ENCODE measurements at regions not wholly inside any gene's neighbourhood (a gene's known extent, or its start where the extent isn't known, plus 50 kb on each side); places are given as distances from the start of the nearest gene placed in this dataset.

GRCh38 chr5:145466533-145466932 is 368.6 kb downstream of the PRELID2 start:
- intact Hi-C loops (cut with micrococcal nuclease): no loop called here
- no peak for TF ChIP-seq CTCF (IDR thresholded peaks at IDR 0.05; ENCODE audit: borderline replicate concordance)
- no peak for DNase-seq
- Histone ChIP-seq H3K4me1 (peaks cover 9% of the 10 kb centered on the region), H3K9me3 (replicated peaks) (no peaks in the 10 kb centered on the region), H3K4me3 (no peak overlapping the region), H3K27ac (replicated peaks) (no peak overlapping the region), H3K36me3 (no peaks in the 10 kb centered on the region), H3K27me3 (ENCODE audit: low read depth) (no peaks in the 10 kb centered on the region)

- H3K9me3 ChIP-seq (replicated peaks): no peaks in the 10 kb centered on the region
- H3K4me1 ChIP-seq: peaks cover 9% of the 10 kb centered on the region
- TF ChIP-seq CTCF (IDR thresholded peaks at IDR 0.05; ENCODE audit: borderline replicate concordance): no peak
- no peaks in the 10 kb centered on the region for H3K27me3 ChIP-seq (ENCODE audit: low read depth)
- H3K36me3 ChIP-seq: no peaks in the 10 kb centered on the region
- DNase-seq: no peak
- no peak overlapping the region for H3K4me3 ChIP-seq
- no peak overlapping the region for H3K27ac ChIP-seq (replicated peaks)
- intact Hi-C loops (cut with micrococcal nuclease): no loop called here
Measured at GRCh38 chr5:145465474-145466263, 369.5 kb downstream of the PRELID2 start.

- no peak for DNase-seq
- Histone ChIP-seq H3K4me1 (peaks cover 9% of the 10 kb centered on the region), H3K9me3 (replicated peaks) (no peaks in the 10 kb centered on the region), H3K27me3 (ENCODE audit: low read depth) (no peaks in the 10 kb centered on the region), H3K4me3 (no peak overlapping the region), H3K27ac (replicated peaks) (no peak overlapping the region), H3K36me3 (no peaks in the 10 kb centered on the region)
- intact Hi-C loops (cut with micrococcal nuclease): no loop called here
- no peak for TF ChIP-seq CTCF (IDR thresholded peaks at IDR 0.05; ENCODE audit: borderline replicate concordance)
Measured at GRCh38 chr5:145464171-145464570, 371.0 kb downstream of the PRELID2 start.

GRCh38 chr5:145463634-145464033 is 371.5 kb downstream of the PRELID2 start:
- intact Hi-C loops (cut with micrococcal nuclease): no loop called here
- no peak for TF ChIP-seq CTCF (IDR thresholded peaks at IDR 0.05; ENCODE audit: borderline replicate concordance)
- Histone ChIP-seq H3K4me1 (peaks cover 9% of the 10 kb centered on the region), H3K36me3 (no peaks in the 10 kb centered on the region), H3K4me3 (no peak overlapping the region), H3K27me3 (ENCODE audit: low read depth) (no peaks in the 10 kb centered on the region), H3K27ac (replicated peaks) (no peak overlapping the region), H3K9me3 (replicated peaks) (no peaks in the 10 kb centered on the region)
- no peak for DNase-seq

GRCh38 chr5:145462525-145462924 is 372.6 kb downstream of the PRELID2 start:
- Histone ChIP-seq H3K4me1 (peaks cover 9% of the 10 kb centered on the region), H3K27me3 (ENCODE audit: low read depth) (no peaks in the 10 kb centered on the region), H3K4me3 (no peak overlapping the region), H3K9me3 (replicated peaks) (no peaks in the 10 kb centered on the region), H3K36me3 (no peaks in the 10 kb centered on the region), H3K27ac (replicated peaks) (no peak overlapping the region)
- intact Hi-C loops (cut with micrococcal nuclease): no loop called here
- no peak for TF ChIP-seq CTCF (IDR thresholded peaks at IDR 0.05; ENCODE audit: borderline replicate concordance)
- DNase-seq: no peak
